Muscle of leg (tissue), 3 donors: ENCODE measurements at regions not wholly inside any gene's neighbourhood (a gene's known extent, or its start where the extent isn't known, plus 50 kb on each side); places are given as distances from the start of the nearest gene placed in this dataset.

Experiments used
- DNase-seq: peaks from one replicate; pipeline ENCODE4 v3.0.0; 2013
- H3K27ac ChIP-seq: one replicate; pipeline ENCODE4 v1.5.1; 2013; ENCODE audit warnings: mild to moderate bottlenecking, low read length, control low read depth
- H3K27me3 ChIP-seq: one replicate; pipeline ENCODE4 v1.6.1; 2013; ENCODE audit warnings: low read length; ENCODE audit not compliant: control insufficient read depth, insufficient read depth
- H3K36me3 ChIP-seq: one replicate; pipeline ENCODE4 v1.6.1; 2013; ENCODE audit warnings: low read length; ENCODE audit not compliant: control insufficient read depth, insufficient read depth
- H3K4me1 ChIP-seq: one replicate; pipeline ENCODE4 v1.6.1; 2013; ENCODE audit warnings: low read length; ENCODE audit not compliant: control insufficient read depth, insufficient read depth
- H3K4me3 ChIP-seq: one replicate; pipeline ENCODE4 v1.5.1; 2013; ENCODE audit warnings: low read length, control low read depth
- H3K9me3 ChIP-seq: replicated peaks from 2 replicates; pipeline ENCODE4 v1.6.1; 2013; ENCODE audit warnings: low read depth, low read length; ENCODE audit not compliant: control insufficient read depth
- WGBS: methylation state at CpG from one replicate; pipeline ENCODE4 v1.1.5; 2013; ENCODE audit warnings: missing lambda C conversion rate; ENCODE audit not compliant: insufficient coverage; 5-methylcytosine and 5-hydroxymethylcytosine counted together

- WGBS: no CpG with 5 or more reads among the region's 3 CpGs
- Histone ChIP-seq H3K9me3 (no peaks in the 10 kb centered on the region), H3K27me3 (no peaks in the 10 kb centered on the region), H3K4me1 (no peaks in the 10 kb centered on the region), H3K27ac (peak overlapping the region; percentile 39), H3K36me3 (no peaks in the 10 kb centered on the region), H3K4me3 (no peak overlapping the region)
- DNase-seq: peak; percentile 88
Measured at GRCh38 chr21:28439788-28440187, 552.9 kb downstream of the LTN1 start.

DNA sequence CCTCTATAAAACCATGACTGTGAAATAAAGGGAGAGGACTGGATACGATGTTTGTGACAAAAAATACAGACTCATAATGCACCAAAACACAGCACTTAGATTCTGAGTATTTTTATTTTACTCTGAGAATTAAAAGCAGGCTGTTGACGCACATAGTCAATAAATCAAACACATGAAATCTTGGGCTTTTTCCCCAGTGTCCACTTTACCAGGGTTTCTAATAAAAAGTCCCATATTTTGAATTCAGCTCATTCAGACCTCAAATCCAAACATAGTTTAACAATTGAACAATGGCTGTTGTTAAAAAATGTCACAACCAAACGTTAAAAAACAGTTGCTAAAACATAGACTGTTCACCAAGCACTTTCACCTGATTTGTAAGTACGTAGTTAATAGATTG, 553.4 kb downstream of the LTN1 start:
- peak; percentile 69 for DNase-seq
- Histone ChIP-seq H3K4me3 (no peak overlapping the region), H3K4me1 (no peaks in the 10 kb centered on the region), H3K27ac (peak overlapping the region; percentile 39), H3K27me3 (no peaks in the 10 kb centered on the region), H3K36me3 (no peaks in the 10 kb centered on the region), H3K9me3 (no peaks in the 10 kb centered on the region)
- WGBS: 50% methylated on average over 1 of the region's 4 CpGs

- H3K36me3 ChIP-seq: no peaks in the 10 kb centered on the region
- H3K27ac ChIP-seq: no peak overlapping the region
- WGBS: no CpG with 5 or more reads among the region's 2 CpGs
- no peaks in the 10 kb centered on the region for H3K9me3 ChIP-seq
- H3K4me1 ChIP-seq: no peaks in the 10 kb centered on the region
- no peaks in the 10 kb centered on the region for H3K27me3 ChIP-seq
- no peak for DNase-seq
- no peak overlapping the region for H3K4me3 ChIP-seq
Measured at GRCh38 chr21:28437061-28437460, 555.6 kb downstream of the LTN1 start.

DNA sequence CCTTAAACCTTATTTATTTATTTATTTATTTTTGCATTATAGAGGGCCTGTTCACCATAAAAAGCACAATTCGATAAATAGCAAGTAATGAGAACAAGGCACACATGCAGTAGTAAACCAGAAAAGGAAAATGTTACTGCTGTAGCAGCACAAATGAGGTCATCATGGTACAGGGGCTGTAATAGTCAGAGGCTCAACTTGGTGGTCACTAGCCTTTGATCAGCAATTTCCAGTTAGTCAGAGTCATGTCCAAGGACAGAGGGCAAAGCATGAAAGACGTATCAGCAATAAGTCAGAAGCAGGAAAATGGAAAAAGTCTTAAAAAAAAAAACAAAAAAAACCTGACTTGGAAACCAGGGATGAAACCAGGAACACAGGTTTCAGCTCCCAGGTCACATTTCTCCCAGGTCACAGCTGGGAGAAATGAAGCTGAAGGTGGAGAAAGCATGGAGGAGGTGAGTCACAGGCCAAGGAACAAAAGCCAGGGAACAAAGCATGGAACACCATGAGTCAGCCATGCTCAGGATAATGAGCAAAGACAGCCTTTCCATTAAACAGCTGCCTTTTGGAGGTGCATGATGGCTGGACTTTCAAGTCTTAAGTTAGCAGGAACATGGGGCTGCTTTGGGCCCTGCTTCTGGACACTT, 556.3 kb downstream of the LTN1 start:
- H3K27me3 ChIP-seq: no peaks in the 10 kb centered on the region
- H3K36me3 ChIP-seq: no peaks in the 10 kb centered on the region
- no peak overlapping the region for H3K27ac ChIP-seq
- no peaks in the 10 kb centered on the region for H3K4me1 ChIP-seq
- 100% methylated on average over 1 of the region's 2 CpGs for WGBS
- no peak for DNase-seq
- H3K9me3 ChIP-seq: no peaks in the 10 kb centered on the region
- no peak overlapping the region for H3K4me3 ChIP-seq

DNA sequence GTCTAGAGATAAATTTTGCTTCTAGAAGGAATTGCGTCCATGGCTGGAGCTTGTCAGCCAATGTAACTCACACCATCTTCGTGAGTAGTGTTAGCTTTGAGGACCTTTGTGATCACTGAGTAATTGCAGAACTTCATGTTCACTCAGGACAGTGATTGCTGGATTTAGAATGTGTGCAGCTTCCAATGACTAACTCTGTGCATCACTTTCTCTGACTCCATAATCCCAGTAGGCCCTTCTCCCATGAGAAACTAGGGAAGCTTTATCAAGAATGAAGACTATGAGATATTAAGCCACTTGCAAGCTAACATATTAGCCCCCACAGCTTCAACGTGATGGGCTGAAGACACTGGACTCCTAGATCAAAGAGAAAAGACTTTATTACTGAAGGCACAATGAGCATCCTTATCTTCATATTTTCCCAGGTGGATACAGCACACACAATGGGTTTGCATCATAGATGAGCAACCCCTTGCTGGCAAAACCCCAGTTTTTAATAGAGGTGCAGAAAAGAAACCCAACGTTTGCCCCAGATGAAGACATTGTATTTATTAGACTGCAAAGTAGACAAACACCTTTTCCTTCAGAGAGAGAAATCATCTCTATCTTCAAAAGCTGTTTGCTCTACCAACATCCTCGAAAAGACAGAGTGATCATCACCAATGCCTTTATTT, 561.0 kb downstream of the LTN1 start:
- H3K27me3 ChIP-seq: no peaks in the 10 kb centered on the region
- no peak for DNase-seq
- 83% methylated on average over 2 of the region's 5 CpGs for WGBS
- no peak overlapping the region for H3K4me3 ChIP-seq
- H3K27ac ChIP-seq: no peak overlapping the region
- H3K36me3 ChIP-seq: no peaks in the 10 kb centered on the region
- no peaks in the 10 kb centered on the region for H3K9me3 ChIP-seq
- H3K4me1 ChIP-seq: no peaks in the 10 kb centered on the region

GRCh38 chr21:28431022-28431421, 561.7 kb downstream of the LTN1 start:
- Histone ChIP-seq H3K4me3 (no peak overlapping the region), H3K27me3 (no peaks in the 10 kb centered on the region), H3K36me3 (no peaks in the 10 kb centered on the region), H3K9me3 (no peaks in the 10 kb centered on the region), H3K27ac (no peak overlapping the region), H3K4me1 (no peaks in the 10 kb centered on the region)
- DNase-seq: no peak
- no CpG with 5 or more reads among the region's 2 CpGs for WGBS

DNA sequence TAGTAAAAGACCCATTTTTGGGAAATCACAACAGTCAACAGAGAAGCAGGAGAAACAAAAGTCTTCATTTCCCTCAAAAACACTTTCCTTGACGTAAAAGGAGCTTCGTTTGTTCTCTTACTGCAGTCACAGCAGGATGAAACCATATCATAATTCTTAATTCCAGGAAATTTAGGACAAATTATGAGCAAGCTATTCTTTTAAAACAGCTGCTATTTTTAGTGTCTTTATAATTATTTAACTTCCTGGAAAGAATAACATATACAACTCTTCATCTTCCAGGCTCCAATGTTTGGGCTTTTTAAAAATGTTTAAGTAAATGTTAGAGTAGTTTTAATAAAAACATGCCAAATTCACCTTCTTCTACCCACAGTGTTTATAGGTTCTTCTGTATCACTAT, 563.5 kb downstream of the LTN1 start:
- no CpG with 5 or more reads among the region's 2 CpGs for WGBS
- Histone ChIP-seq H3K27me3 (no peaks in the 10 kb centered on the region), H3K27ac (no peak overlapping the region), H3K9me3 (no peaks in the 10 kb centered on the region), H3K4me3 (no peak overlapping the region), H3K4me1 (no peaks in the 10 kb centered on the region), H3K36me3 (no peaks in the 10 kb centered on the region)
- DNase-seq: no peak

DNA sequence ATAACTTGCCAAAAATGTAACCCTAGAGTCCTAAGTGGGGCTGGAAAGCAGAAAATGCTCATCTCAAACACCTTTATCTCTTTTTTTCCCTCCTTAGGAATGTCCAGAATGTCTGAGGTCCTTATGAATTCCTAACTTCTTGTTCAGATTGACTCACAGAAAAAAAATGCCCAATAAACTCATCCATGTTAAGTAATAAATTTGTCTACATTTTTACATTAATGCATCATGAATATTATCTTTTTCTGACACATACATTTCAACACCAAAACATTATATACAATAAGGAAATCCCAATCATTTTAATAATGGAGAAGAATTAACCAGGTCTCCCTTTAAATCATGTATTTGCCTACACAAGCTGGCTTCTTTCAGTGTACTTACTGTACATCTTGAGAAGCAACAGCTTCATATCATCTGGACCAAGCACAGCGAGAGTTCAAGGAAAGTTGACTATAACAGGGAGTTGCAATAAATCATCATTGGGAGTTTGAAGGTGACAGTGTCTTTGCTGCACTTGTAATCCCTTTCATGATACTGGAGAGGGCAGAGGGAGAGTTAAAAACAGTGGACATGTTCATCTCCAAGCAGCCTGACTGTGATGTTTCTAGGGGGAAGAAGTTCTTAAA, 565.2 kb downstream of the LTN1 start:
- no peaks in the 10 kb centered on the region for H3K36me3 ChIP-seq
- no CpG with 5 or more reads among the region's 1 CpG for WGBS
- H3K27me3 ChIP-seq: no peaks in the 10 kb centered on the region
- no peak overlapping the region for H3K27ac ChIP-seq
- H3K4me1 ChIP-seq: no peaks in the 10 kb centered on the region
- H3K9me3 ChIP-seq: no peaks in the 10 kb centered on the region
- no peak for DNase-seq
- H3K4me3 ChIP-seq: no peak overlapping the region

DNA sequence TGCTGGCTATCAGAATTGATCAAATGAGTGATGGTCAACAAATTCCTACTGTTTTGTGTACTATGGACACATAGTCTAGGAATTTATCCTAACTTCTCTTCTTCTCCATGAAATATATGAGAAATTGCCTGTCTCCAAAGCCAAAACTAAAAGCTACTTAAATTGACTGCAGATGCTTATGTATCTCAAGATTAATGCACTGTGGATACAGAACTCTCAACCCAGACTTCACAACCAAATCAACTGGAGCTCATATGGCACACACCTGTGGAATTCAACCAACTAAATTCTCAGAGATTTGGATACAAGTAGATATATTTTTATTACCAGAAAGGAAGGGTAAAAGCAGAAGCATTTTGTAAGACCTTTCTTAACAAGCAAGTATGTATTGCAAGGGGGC, 566.1 kb downstream of the LTN1 start:
- H3K9me3 ChIP-seq: no peaks in the 10 kb centered on the region
- peaks cover 2% of the 10 kb centered on the region for H3K4me1 ChIP-seq
- H3K36me3 ChIP-seq: no peaks in the 10 kb centered on the region
- DNase-seq: no peak
- no peaks in the 10 kb centered on the region for H3K27me3 ChIP-seq
- H3K4me3 ChIP-seq: no peak overlapping the region
- H3K27ac ChIP-seq: no peak overlapping the region

GRCh38 chr21:28423521-28424190, 569.0 kb downstream of the LTN1 start:
- Histone ChIP-seq H3K4me1 (peaks cover 2% of the 10 kb centered on the region), H3K27ac (no peak overlapping the region), H3K27me3 (no peaks in the 10 kb centered on the region), H3K4me3 (no peak overlapping the region), H3K9me3 (no peaks in the 10 kb centered on the region), H3K36me3 (no peaks in the 10 kb centered on the region)
- no CpG with 5 or more reads among the region's 3 CpGs for WGBS
- DNase-seq: no peak
